ENCODE measurements at regions not wholly inside any gene's neighbourhood (a gene's known extent, or its start where the extent isn't known, plus 50 kb on each side); places are given as distances from the start of the nearest gene placed in this dataset.

DNA sequence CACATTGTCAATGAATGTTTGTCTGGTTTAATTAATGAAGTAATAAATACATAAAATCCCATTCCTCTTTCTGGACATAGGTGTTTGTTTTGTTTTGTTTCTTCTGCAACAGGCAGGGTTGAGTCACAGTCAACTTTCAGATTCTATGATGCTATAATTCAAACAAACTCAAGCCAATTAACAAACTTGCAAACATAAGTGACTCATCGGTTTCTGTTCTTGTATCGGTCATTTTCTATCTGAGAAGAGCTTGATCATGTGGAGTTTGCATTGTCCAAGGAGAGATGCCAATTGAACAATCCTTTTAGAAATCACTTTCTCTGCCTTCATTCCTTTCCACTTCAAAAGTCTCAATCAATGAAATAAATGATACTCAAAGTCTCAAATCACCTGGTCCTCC, 294.2 kb upstream of the C16orf82 start:
- BruUV-seq (replicated peaks), result no TSS peak
- H3K9me3 Mint-ChIP-seq (ENCODE audit: low read depth, unreplicated experiment), result peaks cover 7% of the 10 kb centered on the region
- H3K27ac Mint-ChIP-seq (ENCODE audit: unreplicated experiment), result no peak overlapping the region
- no peak for DNase-seq
- no peak overlapping the region for H3K4me3 Mint-ChIP-seq (ENCODE audit: low read depth, unreplicated experiment)
- no peaks in the 10 kb centered on the region for H3K36me3 Mint-ChIP-seq (ENCODE audit: insufficient read depth, unreplicated experiment)
- TF ChIP-seq, protein P1, sequence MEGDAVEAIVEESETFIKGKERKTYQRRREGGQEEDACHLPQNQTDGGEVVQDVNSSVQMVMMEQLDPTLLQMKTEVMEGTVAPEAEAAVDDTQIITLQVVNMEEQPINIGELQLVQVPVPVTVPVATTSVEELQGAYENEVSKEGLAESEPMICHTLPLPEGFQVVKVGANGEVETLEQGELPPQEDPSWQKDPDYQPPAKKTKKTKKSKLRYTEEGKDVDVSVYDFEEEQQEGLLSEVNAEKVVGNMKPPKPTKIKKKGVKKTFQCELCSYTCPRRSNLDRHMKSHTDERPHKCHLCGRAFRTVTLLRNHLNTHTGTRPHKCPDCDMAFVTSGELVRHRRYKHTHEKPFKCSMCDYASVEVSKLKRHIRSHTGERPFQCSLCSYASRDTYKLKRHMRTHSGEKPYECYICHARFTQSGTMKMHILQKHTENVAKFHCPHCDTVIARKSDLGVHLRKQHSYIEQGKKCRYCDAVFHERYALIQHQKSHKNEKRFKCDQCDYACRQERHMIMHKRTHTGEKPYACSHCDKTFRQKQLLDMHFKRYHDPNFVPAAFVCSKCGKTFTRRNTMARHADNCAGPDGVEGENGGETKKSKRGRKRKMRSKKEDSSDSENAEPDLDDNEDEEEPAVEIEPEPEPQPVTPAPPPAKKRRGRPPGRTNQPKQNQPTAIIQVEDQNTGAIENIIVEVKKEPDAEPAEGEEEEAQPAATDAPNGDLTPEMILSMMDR (IDR thresholded peaks at IDR 0.05; ENCODE audit: unreplicated experiment), result no peak
- CTCF ChIA-PET, result no interaction called here
- H3K27me3 Mint-ChIP-seq (ENCODE audit: unreplicated experiment), result no peaks in the 10 kb centered on the region
- intact Hi-C loops (cut with micrococcal nuclease; ENCODE audit: unreplicated experiment), result no loop called here
- H3K4me1 Mint-ChIP-seq (ENCODE audit: low read depth, unreplicated experiment), result no peaks in the 10 kb centered on the region

DNA sequence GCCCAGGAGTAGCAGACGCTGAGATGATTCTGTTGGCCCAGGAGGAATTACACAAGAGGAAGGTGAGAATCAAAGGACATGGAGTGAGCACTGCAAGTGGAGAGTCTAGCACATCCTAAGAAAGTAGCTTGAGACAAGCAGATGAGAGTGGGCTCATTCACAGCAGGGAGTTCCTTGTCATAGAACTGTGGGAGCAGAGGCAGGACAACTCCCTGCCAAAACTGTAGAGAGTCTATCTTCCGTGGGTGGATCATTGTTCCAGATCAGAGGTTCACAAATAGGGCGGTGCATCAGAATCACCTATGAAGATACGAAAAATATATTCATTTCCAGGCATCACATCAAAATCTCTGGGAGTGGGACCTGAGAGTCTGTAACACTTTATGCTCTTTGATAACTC, 288.9 kb upstream of the C16orf82 start:
- H3K27me3 Mint-ChIP-seq (ENCODE audit: unreplicated experiment), result no peaks in the 10 kb centered on the region
- H3K9me3 Mint-ChIP-seq (ENCODE audit: low read depth, unreplicated experiment), result peaks cover 15% of the 10 kb centered on the region
- CTCF ChIA-PET, result no interaction called here
- no TSS peak for BruUV-seq (replicated peaks)
- H3K36me3 Mint-ChIP-seq (ENCODE audit: insufficient read depth, unreplicated experiment), result no peaks in the 10 kb centered on the region
- H3K27ac Mint-ChIP-seq (ENCODE audit: unreplicated experiment), result no peak overlapping the region
- TF ChIP-seq, protein P1 (IDR thresholded peaks at IDR 0.05; ENCODE audit: unreplicated experiment), result no peak
- DNase-seq, result no peak
- H3K4me3 Mint-ChIP-seq (ENCODE audit: low read depth, unreplicated experiment), result no peak overlapping the region
- no peaks in the 10 kb centered on the region for H3K4me1 Mint-ChIP-seq (ENCODE audit: low read depth, unreplicated experiment)
- intact Hi-C loops (cut with micrococcal nuclease; ENCODE audit: unreplicated experiment), result no loop called here

DNA sequence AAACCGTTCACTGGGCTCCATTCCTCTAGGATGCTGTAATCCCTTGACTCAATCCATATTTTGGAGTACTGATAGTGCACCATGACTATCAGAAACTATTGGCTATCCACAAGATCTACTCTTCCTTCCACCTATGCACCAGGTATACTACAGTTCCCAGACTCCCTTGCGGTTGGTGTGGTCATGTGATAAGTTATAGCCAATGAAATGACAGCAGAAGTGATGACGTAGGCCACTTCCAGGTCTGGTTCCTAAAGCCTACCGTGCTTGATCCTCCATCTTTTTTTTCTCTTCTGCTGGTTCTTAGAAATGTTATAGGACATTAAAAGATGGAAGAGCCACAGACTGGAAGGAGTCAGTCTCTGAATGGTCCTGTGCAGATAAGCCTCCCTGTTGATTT, 278.8 kb upstream of the C16orf82 start:
- DNase-seq, result no peak
- no TSS peak for BruUV-seq (replicated peaks)
- TF ChIP-seq, protein P1 (IDR thresholded peaks at IDR 0.05; ENCODE audit: unreplicated experiment), result no peak
- CTCF ChIA-PET, result no interaction called here
- intact Hi-C loops (cut with micrococcal nuclease; ENCODE audit: unreplicated experiment), result no loop called here
- Mint-ChIP-seq H3K4me1 (ENCODE audit: low read depth, unreplicated experiment) (no peaks in the 10 kb centered on the region), H3K9me3 (ENCODE audit: low read depth, unreplicated experiment) (peaks cover 13% of the 10 kb centered on the region), H3K27me3 (ENCODE audit: unreplicated experiment) (peaks cover 11% of the 10 kb centered on the region), H3K27ac (ENCODE audit: unreplicated experiment) (no peak overlapping the region), H3K4me3 (ENCODE audit: low read depth, unreplicated experiment) (no peak overlapping the region), H3K36me3 (ENCODE audit: insufficient read depth, unreplicated experiment) (no peaks in the 10 kb centered on the region)

DNA sequence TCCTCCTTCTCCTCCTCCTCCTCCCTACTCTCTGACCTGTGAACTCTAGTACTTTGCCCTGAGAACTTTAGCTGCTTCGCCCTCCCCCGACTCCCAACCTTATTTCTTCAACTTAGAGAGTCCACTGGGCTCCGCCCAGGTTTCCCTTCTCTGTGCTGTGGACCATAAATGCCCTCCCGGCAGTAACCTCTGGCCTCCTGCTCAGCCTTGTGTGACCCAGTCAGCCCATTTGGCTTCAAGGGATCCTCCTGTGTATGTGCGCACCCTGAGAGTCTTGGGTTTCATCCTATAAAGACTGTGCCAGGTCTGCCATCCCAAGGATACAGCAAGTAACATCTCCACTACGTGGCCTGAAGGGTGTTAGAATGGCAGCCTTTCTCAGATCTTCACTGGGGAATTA, 275.6 kb upstream of the C16orf82 start:
- no peak for DNase-seq
- peaks cover 10% of the 10 kb centered on the region for H3K9me3 Mint-ChIP-seq (ENCODE audit: low read depth, unreplicated experiment)
- no peaks in the 10 kb centered on the region for H3K36me3 Mint-ChIP-seq (ENCODE audit: insufficient read depth, unreplicated experiment)
- TF ChIP-seq, protein P1 (IDR thresholded peaks at IDR 0.05; ENCODE audit: unreplicated experiment), result no peak
- H3K4me1 Mint-ChIP-seq (ENCODE audit: low read depth, unreplicated experiment), result no peaks in the 10 kb centered on the region
- CTCF ChIA-PET, result no interaction called here
- H3K27ac Mint-ChIP-seq (ENCODE audit: unreplicated experiment), result no peak overlapping the region
- intact Hi-C loops (cut with micrococcal nuclease; ENCODE audit: unreplicated experiment), result no loop called here
- no TSS peak for BruUV-seq (replicated peaks)
- H3K4me3 Mint-ChIP-seq (ENCODE audit: low read depth, unreplicated experiment), result no peak overlapping the region
- H3K27me3 Mint-ChIP-seq (ENCODE audit: unreplicated experiment), result no peaks in the 10 kb centered on the region

DNA sequence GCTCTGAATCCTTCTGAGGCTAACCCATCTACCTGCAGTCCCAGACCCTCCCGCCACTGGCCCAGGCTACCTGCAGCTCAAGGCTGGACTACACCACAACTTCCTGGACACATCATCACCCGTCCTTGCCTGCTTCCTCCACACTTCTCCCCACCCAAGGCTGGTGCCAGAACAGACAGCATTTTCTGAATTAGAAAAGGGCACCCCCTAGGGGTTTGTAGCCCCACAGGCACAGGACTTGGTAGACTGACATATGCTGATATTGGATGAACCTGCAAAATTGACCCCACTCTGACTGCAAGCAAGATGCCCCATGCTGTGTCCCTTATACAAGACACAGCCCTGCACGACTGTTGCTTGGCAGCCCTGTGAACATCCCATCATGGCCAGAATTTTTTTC, 271.5 kb upstream of the C16orf82 start:
- H3K27ac Mint-ChIP-seq (ENCODE audit: unreplicated experiment), result no peak overlapping the region
- H3K36me3 Mint-ChIP-seq (ENCODE audit: insufficient read depth, unreplicated experiment), result no peaks in the 10 kb centered on the region
- H3K4me3 Mint-ChIP-seq (ENCODE audit: low read depth, unreplicated experiment), result no peak overlapping the region
- no TSS peak for BruUV-seq (replicated peaks)
- H3K9me3 Mint-ChIP-seq (ENCODE audit: low read depth, unreplicated experiment), result peaks cover 21% of the 10 kb centered on the region
- no peaks in the 10 kb centered on the region for H3K27me3 Mint-ChIP-seq (ENCODE audit: unreplicated experiment)
- CTCF ChIA-PET, result no interaction called here
- intact Hi-C loops (cut with micrococcal nuclease; ENCODE audit: unreplicated experiment), result no loop called here
- no peak for DNase-seq
- TF ChIP-seq, protein P1 (IDR thresholded peaks at IDR 0.05; ENCODE audit: unreplicated experiment), result no peak
- no peaks in the 10 kb centered on the region for H3K4me1 Mint-ChIP-seq (ENCODE audit: low read depth, unreplicated experiment)

Measured in Calu3 (cell line).